GM12874 (cell line): ENCODE measurements at regions not wholly inside any gene's neighbourhood (a gene's known extent, or its start where the extent isn't known, plus 50 kb on each side); places are given as distances from the start of the nearest gene placed in this dataset.

ENCODE experiments used
- CTCF ChIP-seq: IDR thresholded peaks from 2 replicates; pipeline ENCODE4 v1.5.1; 2011; ENCODE audit warnings: low read depth, mild to moderate bottlenecking, control low read depth, low read length, moderate library complexity; ENCODE audit not compliant: insufficient read depth

DNA sequence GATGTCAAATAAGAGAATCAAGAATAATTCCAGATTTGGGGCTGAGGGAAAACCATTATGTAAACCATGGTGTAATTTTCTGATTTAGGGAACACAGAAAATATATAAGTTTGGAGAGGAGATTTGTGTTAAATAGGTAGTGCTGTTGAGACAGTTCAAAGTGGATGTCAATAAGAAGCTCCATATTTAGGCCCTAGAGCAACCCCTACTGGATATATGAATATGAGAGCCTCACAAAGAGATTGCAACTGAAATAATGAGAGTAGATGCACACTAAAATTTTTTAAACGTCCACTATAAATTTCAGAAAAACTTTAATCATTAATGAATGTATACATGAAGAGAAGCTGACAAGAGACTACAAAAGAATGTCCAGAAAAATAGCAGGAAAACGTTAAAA, 1447.8 kb upstream of the PRMT6 start:
- TF ChIP-seq CTCF = no peak

GRCh38 chr1:105626276-105626987, 1430.0 kb upstream of the PRMT6 start:
- TF ChIP-seq CTCF = no peak

DNA sequence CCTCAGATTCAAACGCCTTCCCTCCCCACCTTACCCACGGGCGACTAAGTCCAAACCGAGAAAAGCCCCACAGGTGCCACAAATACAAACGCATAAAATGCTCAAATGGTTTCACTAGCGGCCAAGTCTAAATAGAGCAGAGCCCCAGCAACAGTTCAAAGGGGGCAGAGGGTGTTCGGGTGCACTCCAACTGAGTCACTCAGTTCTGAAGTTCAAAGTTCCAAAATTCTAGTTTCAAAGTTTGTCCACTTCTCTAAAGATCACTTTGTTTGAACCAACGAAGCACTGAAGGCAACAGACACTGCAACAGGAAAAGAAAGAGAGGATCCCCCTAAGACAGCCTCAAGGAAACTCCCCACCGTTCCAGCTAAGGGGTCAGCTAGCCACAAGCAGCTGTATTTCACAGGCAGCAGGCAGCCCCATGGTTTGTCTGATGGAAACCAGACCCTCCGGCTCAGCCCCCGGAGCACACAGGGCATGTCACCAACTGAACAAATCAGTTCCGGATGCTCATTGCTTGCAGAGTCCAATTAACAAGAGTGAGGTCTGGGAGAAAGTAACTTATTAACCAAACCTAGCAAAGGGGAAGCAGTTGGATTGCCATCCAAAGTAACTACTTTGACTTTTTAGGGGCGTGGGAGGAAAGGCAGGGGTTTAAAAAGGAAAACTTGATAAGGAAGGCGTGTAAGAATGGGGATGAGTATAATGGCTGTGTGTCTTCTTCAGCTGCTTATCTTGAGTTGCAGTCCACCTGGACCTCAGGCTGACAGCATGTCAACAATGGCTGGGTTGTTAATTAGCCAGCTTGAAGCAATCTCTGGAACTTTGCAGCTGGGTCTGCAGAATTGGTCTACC, 1423.9 kb upstream of the PRMT6 start:
- TF ChIP-seq CTCF = no peak

DNA sequence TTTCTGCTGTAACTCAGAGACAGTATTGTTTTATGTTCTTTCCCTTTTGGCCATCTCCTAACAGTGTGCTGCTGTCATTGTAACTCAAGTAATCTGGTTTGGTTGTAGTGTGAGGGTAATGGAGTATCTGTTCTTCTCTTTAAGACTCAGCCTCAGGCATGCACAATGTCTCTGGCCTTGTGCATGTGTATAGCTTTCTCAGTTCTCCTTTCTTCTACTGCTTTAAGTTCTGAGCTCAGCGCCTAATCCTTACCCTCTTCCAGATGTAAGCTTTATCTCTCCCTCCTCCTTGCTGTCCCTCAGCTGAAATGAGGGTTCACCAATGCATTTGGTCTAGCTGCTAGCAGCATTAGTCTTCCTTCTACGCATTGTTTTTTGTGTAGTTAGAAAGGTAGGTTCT, 1420.4 kb upstream of the PRMT6 start:
- no peak for TF ChIP-seq CTCF

DNA sequence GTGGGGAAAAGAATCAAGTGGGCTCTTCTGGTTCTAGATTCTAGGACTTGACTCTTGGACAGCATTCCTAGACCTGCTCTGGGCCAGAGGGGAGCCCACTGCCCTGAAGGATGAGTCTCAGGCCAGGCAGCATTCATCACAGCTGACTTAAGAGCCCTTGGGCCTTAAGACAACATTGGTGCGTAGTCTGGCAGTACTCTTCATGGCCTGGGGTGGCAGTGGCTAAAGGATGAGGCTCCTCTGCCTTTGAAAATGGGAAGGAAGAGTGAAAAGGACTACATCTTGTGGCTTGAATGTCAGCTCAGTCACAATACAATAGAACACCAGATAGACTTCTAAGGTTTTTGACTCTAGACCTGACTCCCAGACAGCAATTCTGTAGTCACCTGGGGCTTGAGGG, 1415.1 kb upstream of the PRMT6 start:
- TF ChIP-seq CTCF = no peak

GRCh38 chr1:105652109-105652508, 1404.4 kb upstream of the PRMT6 start:
- TF ChIP-seq CTCF = no peak

- no peak for TF ChIP-seq CTCF
These were observed 1401.4 kb upstream of the PRMT6 start for GRCh38 chr1:105655032-105655431.
